PC-3 (cell line): ENCODE measurements at regions not wholly inside any gene's neighbourhood (a gene's known extent, or its start where the extent isn't known, plus 50 kb on each side); places are given as distances from the start of the nearest gene placed in this dataset.

Source experiments
- CTCF ChIP-seq: fragments of 300-600 bp; sonication (generic); conservative IDR thresholded peaks from 2 replicates; pipeline ENCODE4 v1.5.1; 2017; ENCODE audit warnings: antibody characterized with exemption, low read depth, mild to moderate bottlenecking, low read length
- EZH2 ChIP-seq: fragments of 300-600 bp; sonication (generic); IDR thresholded peaks from one replicate; pipeline ENCODE4 v1.6.1; 2017; ENCODE audit warnings: antibody characterized with exemption, mild to moderate bottlenecking, low read length; ENCODE audit not compliant: unreplicated experiment
- EZH2phosphoT487 ChIP-seq: fragments of 300-600 bp; sonication (generic); IDR thresholded peaks from 2 replicates; pipeline ENCODE4 v1.6.1; 2018; ENCODE audit warnings: mild to moderate bottlenecking, antibody characterized with exemption, low read length, borderline replicate concordance

- TF ChIP-seq CTCF (no peak), EZH2phosphoT487 (no peak), EZH2 (no peak)
These were observed 162.1 kb upstream of the RASA1 start for GRCh38 chr5:87105577-87105976.
